ENCODE measurements at regions not wholly inside any gene's neighbourhood (a gene's known extent, or its start where the extent isn't known, plus 50 kb on each side); places are given as distances from the start of the nearest gene placed in this dataset.

GRCh38 chr3:66604481-66604880 is 103.7 kb upstream of the LRIG1 start:
- TF ChIP-seq CTCF (IDR thresholded peaks at IDR 0.05) (no peak), EZH2 (IDR thresholded peaks at IDR 0.05) (no peak)

Measured in neural progenitor cell (in vitro differentiated cells).